HG03135 (cell line): ENCODE measurements at regions not wholly inside any gene's neighbourhood (a gene's known extent, or its start where the extent isn't known, plus 50 kb on each side); places are given as distances from the start of the nearest gene placed in this dataset.
"Not testable (repeated sequence)": the region's sequence is repeated elsewhere in the genome, so short reads cannot be mapped to it uniquely, and the experiment has no call there.

ENCODE experiments used
- ATAC-seq: cut with Tn5 transposase; IDR thresholded peaks from one replicate; pipeline ENCODE4 v1.9.1; 2021; ENCODE audit warnings: mild to moderate bottlenecking, moderate library complexity; ENCODE audit not compliant: unreplicated experiment

GRCh38 chr1:209191262-209191634 lies 392.3 kb upstream of the CAMK1G start:
- ATAC-seq: no peak

- ATAC-seq: no peak
These were observed 387.4 kb upstream of the CAMK1G start for GRCh38 chr1:209196140-209196539.

DNA sequence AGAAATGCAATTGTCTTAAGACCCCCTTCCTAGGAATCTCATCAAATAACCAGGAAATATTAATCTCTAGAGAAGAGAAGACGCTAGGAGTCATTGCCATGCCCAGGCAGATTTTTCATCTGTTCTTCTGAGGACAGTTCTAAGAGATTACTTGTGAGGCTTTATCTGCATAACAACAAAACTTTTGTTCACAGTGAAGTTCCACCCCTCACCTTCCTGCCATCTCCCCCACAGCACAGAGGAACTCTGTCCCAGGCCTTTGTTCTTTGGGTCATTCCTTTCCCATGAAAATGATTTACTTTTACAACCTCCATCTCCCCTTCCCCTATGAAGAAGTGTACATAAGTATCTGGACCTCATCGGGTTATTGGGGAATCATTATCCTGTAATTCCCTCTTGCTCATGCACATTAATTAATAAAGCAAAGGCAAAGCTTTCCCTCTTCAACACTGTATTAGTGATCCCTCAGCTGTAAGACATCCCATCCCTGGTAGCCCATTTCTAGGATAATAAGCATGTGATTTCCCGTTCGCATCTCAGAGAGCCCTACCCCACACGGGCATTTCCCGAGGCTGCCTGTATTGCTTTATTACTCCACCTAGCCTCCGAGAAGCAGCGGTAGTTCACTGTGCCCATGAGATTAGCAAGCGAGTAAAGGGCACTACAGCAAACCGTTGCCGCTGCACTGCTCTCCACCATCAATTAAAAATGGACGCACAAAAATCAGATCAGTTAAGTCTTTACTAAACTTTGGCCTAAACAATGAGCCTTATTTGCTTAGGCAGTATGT lies 384.4 kb upstream of the CAMK1G start:
- ATAC-seq: no peak

DNA sequence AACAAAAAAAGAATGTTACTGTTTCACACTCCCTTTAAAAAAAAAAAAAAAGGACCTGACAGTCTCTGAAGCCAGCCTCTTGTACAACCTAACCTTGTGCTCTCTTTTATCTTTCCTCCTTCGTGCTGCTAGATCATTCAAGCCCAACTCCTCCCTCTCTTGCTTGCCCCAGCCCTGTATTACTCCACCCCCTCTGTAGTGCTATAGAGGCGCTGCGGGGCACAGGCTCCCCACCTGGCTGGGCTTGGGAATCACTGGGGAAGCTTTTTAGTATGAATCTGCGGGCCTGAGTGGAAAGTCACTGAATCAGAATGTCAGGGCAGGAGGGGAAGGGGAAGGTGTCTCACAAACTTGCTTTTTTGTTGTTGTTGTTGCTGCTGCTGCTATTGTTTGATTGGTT lies 383.7 kb upstream of the CAMK1G start:
- no peak for ATAC-seq

DNA sequence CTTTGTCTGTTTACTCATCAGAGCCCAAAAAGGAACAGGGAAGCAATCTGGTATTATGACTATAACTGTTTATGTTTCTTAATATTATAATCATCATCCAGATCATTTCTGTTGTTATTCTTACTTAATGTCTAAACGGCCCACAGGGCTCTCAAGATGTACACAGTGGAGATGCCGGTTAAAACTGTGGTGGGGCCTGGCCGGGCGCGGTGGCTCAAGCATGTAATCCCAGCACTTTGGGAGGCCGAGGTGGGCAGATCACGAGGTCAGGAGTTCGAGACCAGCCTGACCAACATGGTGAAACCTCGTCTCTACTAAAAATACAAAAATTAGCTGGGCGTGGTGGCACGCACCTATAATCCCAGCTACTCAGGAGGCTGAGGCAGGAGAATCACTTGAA lies 381.2 kb upstream of the CAMK1G start:
- ATAC-seq: not testable (repeated sequence)

DNA sequence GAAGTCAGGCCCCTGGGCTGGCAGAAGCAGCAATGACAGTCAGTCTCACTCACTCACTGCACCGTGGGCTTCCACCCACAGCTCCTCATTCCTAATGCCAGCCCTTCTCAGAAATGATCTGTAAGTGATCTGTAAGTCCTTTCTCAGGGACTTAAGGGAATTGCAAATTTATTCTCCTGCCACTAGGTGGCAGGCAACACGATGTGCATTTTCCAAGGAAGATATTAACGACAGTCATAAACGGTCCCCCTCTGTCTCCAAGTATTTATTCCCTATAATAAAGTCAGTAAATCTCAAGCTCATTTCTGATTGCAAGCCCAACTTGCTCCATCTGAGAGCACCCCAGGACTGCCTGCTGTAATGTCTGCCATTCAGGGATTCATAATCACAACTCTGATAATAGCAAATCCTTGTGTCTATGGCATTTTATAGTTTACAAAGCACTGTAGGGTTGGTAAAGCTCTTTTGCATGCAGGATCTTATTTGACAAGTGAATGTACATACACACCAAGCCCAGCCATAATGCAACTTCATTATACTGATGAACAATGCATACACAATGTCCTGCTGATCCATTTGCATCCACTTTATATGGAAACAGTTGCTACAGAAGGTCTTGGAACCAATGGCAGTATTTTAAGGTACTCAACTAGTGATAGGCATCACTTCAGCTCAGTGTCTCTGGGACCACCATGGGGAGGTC lies 380.5 kb upstream of the CAMK1G start:
- ATAC-seq: no peak

DNA sequence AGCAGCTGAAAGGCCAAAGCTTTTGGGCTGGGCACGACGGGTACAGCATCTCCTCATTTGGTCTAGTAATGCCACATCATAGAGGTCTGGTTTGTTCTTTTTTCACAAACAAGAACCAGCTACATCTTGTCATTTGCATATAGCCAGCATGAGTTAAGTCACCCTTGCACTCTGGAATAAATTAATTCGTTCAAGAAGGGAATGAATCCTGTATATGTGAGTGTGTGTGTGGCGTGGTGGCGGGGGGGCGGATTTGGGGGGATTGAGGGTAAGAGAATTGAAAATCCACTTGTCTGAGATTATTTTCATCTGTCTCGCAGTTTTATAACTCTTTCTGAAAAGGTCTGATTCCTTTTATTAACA lies 380.0 kb upstream of the CAMK1G start:
- no peak for ATAC-seq

DNA sequence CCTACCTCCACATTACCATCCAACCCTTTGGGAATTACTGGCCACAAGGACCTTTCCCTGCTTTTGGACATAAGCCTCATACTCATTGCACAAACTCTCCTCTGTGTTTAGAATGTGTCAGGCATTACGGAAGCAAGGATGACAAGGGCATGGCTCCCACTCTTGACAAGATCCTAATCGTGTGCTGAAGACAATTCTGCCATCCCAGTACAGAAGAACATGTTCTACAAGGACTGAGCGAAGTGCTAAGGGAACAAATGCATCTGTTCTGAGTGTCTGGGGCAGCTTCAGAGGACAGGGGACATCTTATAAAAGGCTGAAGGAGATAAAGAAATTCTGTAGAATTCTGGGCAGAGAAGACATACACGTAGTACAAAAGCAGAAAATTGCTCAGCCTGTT lies 378.5 kb upstream of the CAMK1G start:
- no peak for ATAC-seq

GRCh38 chr1:209207126-209207700 lies 376.3 kb upstream of the CAMK1G start:
- no peak for ATAC-seq

- no peak for ATAC-seq
These were observed 375.7 kb upstream of the CAMK1G start for GRCh38 chr1:209207701-209208286.

DNA sequence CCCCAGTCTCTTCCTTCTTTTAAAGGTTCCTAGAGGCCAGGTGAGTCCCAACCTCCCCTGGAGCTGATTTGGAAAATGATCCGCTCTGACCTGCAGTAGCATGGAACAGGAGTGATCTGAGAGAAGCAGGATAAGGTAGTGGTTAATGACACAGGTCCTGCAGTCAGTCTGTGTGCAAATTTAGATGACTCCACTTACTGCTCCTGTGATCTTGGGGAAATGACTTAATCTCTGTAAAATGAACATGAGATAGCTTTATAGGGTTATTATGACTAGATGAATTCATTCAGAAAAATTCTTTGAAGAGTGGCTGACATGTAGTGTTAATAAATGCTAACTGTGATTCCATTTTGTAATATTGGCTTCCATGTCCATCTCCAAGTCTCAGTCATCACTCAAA lies 374.9 kb upstream of the CAMK1G start:
- ATAC-seq: no peak

DNA sequence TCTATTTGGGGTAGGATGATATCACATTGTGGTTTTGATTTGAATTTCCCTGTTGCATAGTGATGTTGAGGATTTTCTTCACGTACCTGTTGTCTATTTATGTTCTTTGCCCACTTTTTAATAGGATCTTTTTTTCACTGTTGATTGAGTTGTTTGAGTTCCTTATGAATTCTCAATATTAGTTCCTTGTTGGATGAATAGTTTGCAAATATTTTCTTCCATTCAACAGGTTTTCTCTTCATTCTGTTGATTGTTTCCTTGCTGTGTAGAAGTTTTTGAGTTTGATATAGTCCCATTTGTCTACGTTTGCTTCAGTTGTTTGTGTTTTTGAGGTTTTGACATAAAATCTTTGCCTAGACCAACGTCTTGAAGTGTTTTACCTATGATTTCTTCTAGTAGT lies 369.5 kb upstream of the CAMK1G start:
- ATAC-seq: no peak

DNA sequence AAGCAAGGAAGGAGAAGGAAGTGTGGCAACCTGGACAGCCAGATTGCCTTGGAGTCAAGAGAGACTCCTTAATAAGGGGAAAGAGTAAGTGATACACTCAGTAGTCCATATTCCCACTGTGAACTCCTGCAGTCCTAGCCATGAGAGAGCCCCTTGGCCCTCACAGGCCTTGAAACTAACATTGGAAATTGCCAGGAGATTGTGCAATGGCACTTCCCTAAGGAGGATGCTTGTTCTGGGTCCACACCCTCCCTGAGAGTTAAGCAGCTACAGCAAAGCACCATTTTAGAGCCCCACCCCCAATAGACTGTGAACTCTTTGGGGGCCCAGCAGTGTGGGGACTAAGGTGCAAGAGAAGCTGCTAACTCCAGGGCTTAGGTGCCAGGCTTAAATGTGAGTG lies 367.7 kb upstream of the CAMK1G start:
- no peak for ATAC-seq

- no peak for ATAC-seq
These were observed 365.4 kb upstream of the CAMK1G start for GRCh38 chr1:209218113-209218512.

DNA sequence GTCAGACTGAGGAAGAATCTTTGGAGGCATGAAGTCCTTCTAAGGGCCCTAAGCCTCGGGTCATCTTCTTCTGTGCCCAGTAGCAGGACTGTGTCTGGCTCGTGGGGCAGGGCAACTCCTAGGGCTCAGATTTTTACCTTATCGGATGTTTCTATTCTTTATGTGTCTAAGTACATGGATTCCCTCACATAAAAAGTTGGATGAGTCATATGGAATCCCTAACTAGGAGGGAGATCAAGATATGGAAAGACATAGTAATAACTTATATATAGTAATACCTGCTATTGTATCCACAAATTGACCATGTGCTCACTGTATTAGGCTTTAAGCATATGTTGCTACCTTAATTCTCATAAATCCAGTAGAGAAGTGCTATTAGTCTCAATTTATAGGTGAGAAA lies 364.5 kb upstream of the CAMK1G start:
- no peak for ATAC-seq

DNA sequence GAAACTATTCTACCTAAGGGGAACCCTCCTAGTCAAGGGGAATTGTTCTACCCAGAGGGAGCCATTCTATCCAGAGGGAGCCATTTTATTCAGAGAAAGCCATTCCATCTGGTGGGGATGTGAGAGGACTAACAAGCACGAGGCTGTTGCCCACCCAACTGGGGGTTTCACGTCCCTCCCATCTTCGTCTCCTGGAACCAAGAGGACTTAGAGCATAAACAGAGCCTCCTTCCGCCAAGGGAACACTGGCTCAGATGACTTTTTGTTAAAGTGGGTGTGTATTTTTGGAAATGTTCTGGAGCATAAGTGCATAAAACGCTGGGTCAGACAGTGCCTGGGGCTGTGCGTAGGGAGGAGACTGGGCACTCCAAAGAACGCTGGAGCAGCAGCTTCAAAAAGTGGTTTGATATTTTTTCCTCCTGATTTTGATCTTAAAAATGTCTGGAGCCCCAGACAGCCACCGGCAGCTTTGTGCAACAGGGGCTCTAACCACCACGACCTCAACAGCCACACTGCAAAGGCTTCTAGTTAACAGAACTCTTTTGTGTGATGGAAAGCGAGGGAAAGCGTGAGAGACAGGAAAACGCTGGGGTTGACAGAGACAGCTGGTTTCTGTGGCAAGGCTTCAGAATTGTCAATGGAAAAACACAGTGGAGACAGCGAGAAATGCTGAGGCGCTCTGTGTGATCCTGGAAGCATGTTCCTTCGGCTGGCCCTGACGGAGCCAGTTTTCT lies 363.6 kb upstream of the CAMK1G start:
- no peak for ATAC-seq

DNA sequence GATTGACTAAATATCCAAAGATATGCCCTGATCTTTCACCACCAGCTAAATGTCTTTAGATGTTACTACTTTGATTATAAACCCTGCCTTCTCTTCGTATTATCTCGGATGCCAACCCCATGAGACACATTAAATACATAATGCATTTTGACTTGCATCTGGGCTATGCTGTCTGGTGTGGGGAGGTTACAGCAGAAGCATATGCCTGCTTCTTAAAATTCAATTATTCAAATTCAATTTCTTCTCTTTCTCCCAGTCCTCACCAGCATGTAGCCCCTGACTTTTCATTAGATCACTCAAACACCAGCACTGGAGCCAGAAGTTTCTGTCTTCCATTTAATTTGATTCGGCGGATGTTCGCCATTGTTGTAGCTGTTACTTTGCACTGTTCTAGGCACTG lies 360.7 kb upstream of the CAMK1G start:
- ATAC-seq: no peak

- ATAC-seq: no peak
These were observed 359.7 kb upstream of the CAMK1G start for GRCh38 chr1:209223791-209224190.

DNA sequence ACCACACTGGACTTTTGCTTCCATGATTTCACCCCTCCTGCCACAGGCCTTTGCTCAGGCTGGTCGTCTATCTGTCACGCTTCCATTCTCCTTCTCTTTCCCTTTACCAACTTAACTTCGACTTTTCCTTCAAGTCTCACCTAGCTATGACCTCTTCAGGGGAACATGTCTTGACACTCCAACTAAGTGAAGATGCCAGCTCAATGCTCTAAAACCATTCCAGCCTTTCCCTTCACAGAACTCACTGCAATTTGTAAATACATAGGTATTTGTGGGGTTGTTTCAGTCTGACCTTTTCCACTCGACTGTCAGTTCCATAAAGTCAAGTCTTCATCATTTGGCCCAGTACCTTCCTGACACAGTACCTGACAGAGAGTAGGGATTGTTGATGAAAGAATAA lies 358.6 kb upstream of the CAMK1G start:
- no peak for ATAC-seq

DNA sequence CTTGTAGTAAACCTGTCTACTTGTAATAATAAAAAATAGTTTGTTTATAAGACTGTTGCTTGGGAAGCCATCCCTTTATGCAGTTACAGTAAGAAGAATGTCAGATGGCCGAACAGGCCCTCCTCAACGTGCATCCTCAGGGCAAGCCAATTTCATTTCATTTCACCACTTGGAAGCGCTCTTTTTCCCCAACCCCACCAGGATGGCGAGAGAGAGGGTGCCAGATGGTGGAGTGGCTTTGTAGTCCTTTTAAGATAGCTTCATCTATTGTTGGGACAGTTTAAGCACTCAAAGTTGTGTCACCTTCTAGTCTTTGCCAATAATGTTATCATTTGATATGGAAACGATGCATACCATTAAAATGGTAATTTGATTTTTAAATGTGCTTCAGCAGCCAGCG lies 356.3 kb upstream of the CAMK1G start:
- no peak for ATAC-seq

- ATAC-seq: no peak
These were observed 355.6 kb upstream of the CAMK1G start for GRCh38 chr1:209227941-209228340.
